A549 (cell line): ENCODE measurements at regions not wholly inside any gene's neighbourhood (a gene's known extent, or its start where the extent isn't known, plus 50 kb on each side); places are given as distances from the start of the nearest gene placed in this dataset.
A peak's percentile ranks its signal among the peaks of the same experiment; 100 is the strongest.

Experiments
- ATAC-seq, 2 experiments: fragments of 200-7000 bp in 1 of 2; fragments of >200 bp in 1 of 2; cut with Nextera tagmentation in 1 of 2; cut with Tn5 transposase in 1 of 2; 3 replicates each; pipeline versions ENCODE4 v1.8.0 to v1.9.1; 2018 to 2020; ENCODE audit warnings: mild to moderate bottlenecking in 1 of 2, moderate library complexity in 1 of 2
- CTCF ChIA-PET: fragments of 300-600 bp; sonication (Branson Sonifier 250); formaldehyde crosslinking; extraction: SDS; loops from one replicate; lab custom pipeline; 2021; ENCODE audit warnings: antibody characterized with exemption, inconsistent platforms; lab: Yijun Ruan, JAX
- POLR2A ChIA-PET: fragments of 350-600 bp; formaldehyde crosslinking; extraction: SDS; loops from one replicate; lab custom pipeline; 2021; ENCODE audit warnings: antibody characterized with exemption, inconsistent platforms; lab: Yijun Ruan, JAX
- DNase-seq, 2 experiments: peaks; one replicate each; pipeline versions ENCODE4 v3.0.0 to v3.0.0-alpha.2; 2011 to 2016; ENCODE audit warnings: low read depth in 1 of 2, low spot score in 1 of 2
- FAIRE-seq: peaks from 2 replicates; lab custom pipeline; 2011; peaks lifted over from hg19 to GRCh38; lab: Jason Lieb, UNC
- H3K27ac ChIP-seq, 2 experiments: fragments of >200 bp; sonication (Bioruptor Twin); formaldehyde crosslinking; 3 replicates each; pipeline ENCODE4 v1.5.1; 2016 to 2017
- H3K4me1 ChIP-seq: fragments of >200 bp; sonication (Bioruptor Twin); formaldehyde crosslinking; 3 replicates; pipeline ENCODE4 v1.6.1; 2016
- H3K4me2 ChIP-seq: fragments of >200 bp; sonication (Bioruptor Twin); formaldehyde crosslinking; 3 replicates; pipeline ENCODE4 v1.6.1; 2016
- H3K4me3 ChIP-seq: fragments of >200 bp; sonication (Bioruptor Twin); formaldehyde crosslinking; 3 replicates; pipeline ENCODE4 v1.5.1; 2016
- H3K9me3 ChIP-seq: fragments of >200 bp; sonication (Bioruptor Twin); formaldehyde crosslinking; 3 replicates; pipeline ENCODE4 v1.6.1; 2016
- CBX2 ChIP-seq: fragments of 200-600 bp; sonication (generic); IDR thresholded peaks from 2 replicates; pipeline ENCODE4 v1.6.1; 2016; ENCODE audit warnings: low read depth, mild to moderate bottlenecking, borderline replicate concordance
- CBX8 ChIP-seq: fragments of 200-600 bp; sonication (generic); IDR thresholded peaks from 2 replicates; pipeline ENCODE4 v1.6.1; 2016
- FOSL2 ChIP-seq, 2 experiments: fragments of 450-650 bp in 1 of 2; fragments of >200 bp in 1 of 2; sonication (Bioruptor Twin) in 1 of 2; formaldehyde crosslinking; IDR thresholded peaks; 2 replicates each; pipeline versions ENCODE4 v1.5.0 to v1.6.1; 2016 to 2020; ENCODE audit warnings: mild to moderate bottlenecking in 1 of 2, moderate library complexity in 1 of 2
- GATA3 ChIP-seq: IDR thresholded peaks from 2 replicates; pipeline ENCODE4 v1.6.1; 2012; ENCODE audit warnings: borderline replicate concordance
- HDAC2 ChIP-seq: fragments of 200-600 bp; sonication (generic); IDR thresholded peaks from 2 replicates; pipeline ENCODE4 v1.6.1; 2016
- HEYL ChIP-seq: fragments of 250-450 bp; sonication (Bioruptor Pico); IDR thresholded peaks from 2 replicates; pipeline ENCODE4 v1.8.0; 2021; ENCODE audit warnings: mild to moderate bottlenecking, moderate library complexity
- HOXA7 ChIP-seq: fragments of 250-450 bp; sonication (Bioruptor Pico); IDR thresholded peaks from 2 replicates; pipeline ENCODE4 v1.5.0; 2020; ENCODE audit warnings: mild to moderate bottlenecking, moderate library complexity
- HOXB13 ChIP-seq: fragments of 250-450 bp; sonication (Bioruptor Pico); IDR thresholded peaks from 2 replicates; pipeline ENCODE4 v1.5.0; 2020; ENCODE audit warnings: low read depth, mild to moderate bottlenecking, moderate library complexity
- HOXB5 ChIP-seq: fragments of 250-450 bp; sonication (Bioruptor Pico); IDR thresholded peaks from 2 replicates; pipeline ENCODE4 v1.5.0; 2020; ENCODE audit warnings: mild to moderate bottlenecking, moderate library complexity
- KDM5A ChIP-seq: fragments of 200-600 bp; sonication (generic); IDR thresholded peaks from 2 replicates; pipeline ENCODE4 v1.6.1; 2016; ENCODE audit warnings: antibody characterized with exemption, mild to moderate bottlenecking
- MAFK ChIP-seq: fragments of 450-650 bp; IDR thresholded peaks from 2 replicates; pipeline ENCODE4 v1.6.1; 2014; ENCODE audit not compliant: partially characterized antibody
- MAX ChIP-seq: IDR thresholded peaks from 2 replicates; pipeline ENCODE4 v1.6.1; 2012
- MAZ ChIP-seq: fragments of 150-350 bp; IDR thresholded peaks from 2 replicates; pipeline ENCODE4 v1.6.1; 2014; ENCODE audit warnings: antibody characterized with exemption, low read depth, low read length, borderline replicate concordance
- NFE2L2 ChIP-seq: fragments of 150-350 bp; conservative IDR thresholded peaks from 2 replicates; pipeline ENCODE4 v1.6.1; 2014; ENCODE audit warnings: low read length
- POLR2A ChIP-seq: IDR thresholded peaks from 2 replicates; pipeline ENCODE4 v1.6.1; 2012; ENCODE audit warnings: mild to moderate bottlenecking, low read length
- RAD21 ChIP-seq, 2 experiments: fragments of >200 bp in 1 of 2; sonication (Bioruptor Twin) in 1 of 2; formaldehyde crosslinking in 1 of 2; IDR thresholded peaks in 1 of 2; conservative IDR thresholded peaks in 1 of 2; 2 replicates in 1 of 2; 3 replicates in 1 of 2; pipeline ENCODE4 v1.6.1; 2012 to 2018; ENCODE audit warnings: inconsistent platforms in 1 of 2
- TFCP2L1 ChIP-seq: fragments of 250-450 bp; sonication (Bioruptor Pico); IDR thresholded peaks from 2 replicates; pipeline ENCODE4 v1.5.0; 2021; ENCODE audit warnings: mild to moderate bottlenecking
- TP53 ChIP-seq: fragments of 250-450 bp; sonication (Bioruptor Pico); IDR thresholded peaks from 2 replicates; pipeline ENCODE4 v1.5.0; 2021; ENCODE audit warnings: mild to moderate bottlenecking, moderate library complexity
- ZNF302 ChIP-seq: fragments of 250-450 bp; sonication (Bioruptor Pico); IDR thresholded peaks from 2 replicates; pipeline ENCODE4 v1.9.0; 2021; ENCODE audit warnings: inconsistent platforms, mild to moderate bottlenecking, moderate library complexity
- WGBS: methylation state at CpG from one replicate; pipeline ENCODE4 v1.1.6; 2017; ENCODE audit errors: missing lambda C conversion rate; 5-methylcytosine and 5-hydroxymethylcytosine counted together
- TF ChIP-seq, protein P1 (sequence below): IDR thresholded peaks from 2 replicates; pipeline ENCODE4 v1.6.1; 2012; ENCODE audit warnings: low read depth, borderline replicate concordance
- TF ChIP-seq, protein P2 (sequence below): fragments of 200-600 bp; sonication (generic); IDR thresholded peaks from 2 replicates; pipeline ENCODE4 v1.6.1; 2016; ENCODE audit warnings: antibody characterized with exemption, mild to moderate bottlenecking, moderate library complexity
- TF ChIP-seq, protein P3 (sequence below): fragments of >200 bp; sonication (Bioruptor Twin); formaldehyde crosslinking; IDR thresholded peaks from 2 replicates; pipeline ENCODE4 v1.6.1; 2016

DNA sequence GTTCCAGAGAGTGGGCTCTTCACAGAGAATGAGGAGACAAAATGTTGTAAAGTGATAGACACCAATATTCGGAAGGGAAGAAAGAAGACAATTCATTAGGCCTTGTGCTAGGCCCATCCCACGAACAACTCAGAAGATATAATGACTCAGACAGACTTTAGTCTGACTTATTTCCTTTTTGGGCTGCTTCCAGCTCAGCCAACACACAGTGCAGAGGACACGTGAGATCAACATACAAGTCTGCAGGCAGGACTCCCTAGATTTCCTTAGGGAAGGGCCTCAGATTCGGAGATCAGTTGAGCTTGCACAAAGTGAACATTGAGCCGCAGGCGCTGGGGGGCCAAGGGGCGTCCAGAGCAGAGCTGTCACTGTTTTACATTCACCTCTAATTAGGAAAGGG, 290.7 kb upstream of the TENM3 start:
- H3K9me3 ChIP-seq: no peaks in the 10 kb centered on the region
- DNase-seq (peak; percentile 4 to 64), ATAC-seq (peak; percentile 78 to 81), FAIRE-seq (no peak)
- CTCF ChIA-PET: no interaction called here
- H3K4me2 ChIP-seq: peak overlapping the region; percentile 42
- H3K27ac ChIP-seq: peak overlapping the region; percentile 58 to 71; a peak in 5 of 6 replicates
- no peak overlapping the region for H3K4me3 ChIP-seq
- H3K4me1 ChIP-seq: peaks cover 13% of the 10 kb centered on the region
- WGBS: 27% methylated on average over 7 of the region's 7 CpGs
- POLR2A ChIA-PET: no interaction called here
- TF ChIP-seq CBX2 (no peak), MAFK (no peak), HOXB13 (CRISPR knock-in tag) (no peak), FOSL2 (IDR thresholded peaks at IDR 0.05) (no peak), FOSL2 (CRISPR knock-in tag; IDR thresholded peaks at IDR 0.05) (peak; percentile 38; the same call in 1 of the 2 replicates), MAX (0 out of 2 replicates have a peak, but pooled peaks have one; percentile 28)
- TF ChIP-seq, protein P1, sequence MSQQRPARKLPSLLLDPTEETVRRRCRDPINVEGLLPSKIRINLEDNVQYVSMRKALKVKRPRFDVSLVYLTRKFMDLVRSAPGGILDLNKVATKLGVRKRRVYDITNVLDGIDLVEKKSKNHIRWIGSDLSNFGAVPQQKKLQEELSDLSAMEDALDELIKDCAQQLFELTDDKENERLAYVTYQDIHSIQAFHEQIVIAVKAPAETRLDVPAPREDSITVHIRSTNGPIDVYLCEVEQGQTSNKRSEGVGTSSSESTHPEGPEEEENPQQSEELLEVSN: no peak
- TF ChIP-seq, all 56 proteins: peak for 2

- DNase-seq (no peak), ATAC-seq (no peak), FAIRE-seq (no peak)
- Histone ChIP-seq H3K9me3 (no peaks in the 10 kb centered on the region), H3K4me2 (no peak overlapping the region), H3K4me3 (no peak overlapping the region), H3K27ac (no peak overlapping the region), H3K4me1 (peaks cover 27% of the 10 kb centered on the region)
- 61% methylated on average over 3 of the region's 3 CpGs for WGBS
- POLR2A ChIA-PET: no interaction called here
- TF ChIP-seq ZNF302 (CRISPR knock-in tag) (no peak), HOXA7 (no peak), NFE2L2 (no peak), KDM5A (no peak)
- TF ChIP-seq, protein P2, sequence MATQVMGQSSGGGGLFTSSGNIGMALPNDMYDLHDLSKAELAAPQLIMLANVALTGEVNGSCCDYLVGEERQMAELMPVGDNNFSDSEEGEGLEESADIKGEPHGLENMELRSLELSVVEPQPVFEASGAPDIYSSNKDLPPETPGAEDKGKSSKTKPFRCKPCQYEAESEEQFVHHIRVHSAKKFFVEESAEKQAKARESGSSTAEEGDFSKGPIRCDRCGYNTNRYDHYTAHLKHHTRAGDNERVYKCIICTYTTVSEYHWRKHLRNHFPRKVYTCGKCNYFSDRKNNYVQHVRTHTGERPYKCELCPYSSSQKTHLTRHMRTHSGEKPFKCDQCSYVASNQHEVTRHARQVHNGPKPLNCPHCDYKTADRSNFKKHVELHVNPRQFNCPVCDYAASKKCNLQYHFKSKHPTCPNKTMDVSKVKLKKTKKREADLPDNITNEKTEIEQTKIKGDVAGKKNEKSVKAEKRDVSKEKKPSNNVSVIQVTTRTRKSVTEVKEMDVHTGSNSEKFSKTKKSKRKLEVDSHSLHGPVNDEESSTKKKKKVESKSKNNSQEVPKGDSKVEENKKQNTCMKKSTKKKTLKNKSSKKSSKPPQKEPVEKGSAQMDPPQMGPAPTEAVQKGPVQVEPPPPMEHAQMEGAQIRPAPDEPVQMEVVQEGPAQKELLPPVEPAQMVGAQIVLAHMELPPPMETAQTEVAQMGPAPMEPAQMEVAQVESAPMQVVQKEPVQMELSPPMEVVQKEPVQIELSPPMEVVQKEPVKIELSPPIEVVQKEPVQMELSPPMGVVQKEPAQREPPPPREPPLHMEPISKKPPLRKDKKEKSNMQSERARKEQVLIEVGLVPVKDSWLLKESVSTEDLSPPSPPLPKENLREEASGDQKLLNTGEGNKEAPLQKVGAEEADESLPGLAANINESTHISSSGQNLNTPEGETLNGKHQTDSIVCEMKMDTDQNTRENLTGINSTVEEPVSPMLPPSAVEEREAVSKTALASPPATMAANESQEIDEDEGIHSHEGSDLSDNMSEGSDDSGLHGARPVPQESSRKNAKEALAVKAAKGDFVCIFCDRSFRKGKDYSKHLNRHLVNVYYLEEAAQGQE: no peak
- CTCF ChIA-PET: no interaction called here
Measured at GRCh38 chr4:181956512-181956911, 286.7 kb upstream of the TENM3 start.

- Histone ChIP-seq H3K4me3 (no peak overlapping the region), H3K4me2 (no peak overlapping the region; the same call in 2 of the 3 replicates), H3K27ac (no peak overlapping the region), H3K4me1 (peaks cover 23% of the 10 kb centered on the region), H3K9me3 (no peaks in the 10 kb centered on the region)
- FAIRE-seq (no peak), DNase-seq (no peak), ATAC-seq (no peak; a peak in 1 of 6 replicates)
- POLR2A ChIA-PET: no interaction called here
- WGBS: 14% methylated on average over 8 of the region's 8 CpGs
- CTCF ChIA-PET: no interaction called here
- TF ChIP-seq KDM5A (no peak), RAD21 (conservative IDR thresholded peaks at IDR 0.05 in 1 of 2, IDR thresholded peaks at IDR 0.05 in 1 of 2) (no peak), HDAC2 (no peak), GATA3 (no peak), MAFK (no peak), TFCP2L1 (CRISPR knock-in tag) (no peak), HOXB5 (CRISPR knock-in tag) (no peak), TP53 (no peak), HOXB13 (CRISPR knock-in tag) (no peak), CBX8 (no peak), HEYL (CRISPR knock-in tag) (no peak), POLR2A (no peak), MAZ (no peak)
- TF ChIP-seq, protein P3, sequence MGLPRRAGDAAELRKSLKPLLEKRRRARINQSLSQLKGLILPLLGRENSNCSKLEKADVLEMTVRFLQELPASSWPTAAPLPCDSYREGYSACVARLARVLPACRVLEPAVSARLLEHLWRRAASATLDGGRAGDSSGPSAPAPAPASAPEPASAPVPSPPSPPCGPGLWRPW: no peak
Measured at GRCh38 chr4:181957088-181957487, 286.1 kb upstream of the TENM3 start.
